ENCODE measurements at regions not wholly inside any gene's neighbourhood (a gene's known extent, or its start where the extent isn't known, plus 50 kb on each side); places are given as distances from the start of the nearest gene placed in this dataset.

DNA sequence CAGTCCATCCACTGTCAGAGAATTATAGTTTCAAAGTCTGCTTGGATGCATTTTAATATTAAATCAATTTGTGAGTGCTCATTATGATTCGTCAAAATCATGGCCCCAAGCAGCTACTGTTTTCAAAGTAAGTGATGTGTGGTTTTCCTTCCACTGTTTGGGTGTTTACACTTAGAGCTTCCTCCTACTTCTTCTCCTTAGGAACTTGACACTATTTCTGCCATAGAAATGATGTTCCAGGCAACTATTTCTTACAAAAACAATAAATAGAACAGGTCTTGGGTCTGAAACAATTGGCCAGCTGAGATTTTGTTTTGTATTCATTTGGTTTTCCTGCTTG is 132.8 kb upstream of the RAI14 start:
- no peak for DNase-seq
- TF ChIP-seq, protein P1, sequence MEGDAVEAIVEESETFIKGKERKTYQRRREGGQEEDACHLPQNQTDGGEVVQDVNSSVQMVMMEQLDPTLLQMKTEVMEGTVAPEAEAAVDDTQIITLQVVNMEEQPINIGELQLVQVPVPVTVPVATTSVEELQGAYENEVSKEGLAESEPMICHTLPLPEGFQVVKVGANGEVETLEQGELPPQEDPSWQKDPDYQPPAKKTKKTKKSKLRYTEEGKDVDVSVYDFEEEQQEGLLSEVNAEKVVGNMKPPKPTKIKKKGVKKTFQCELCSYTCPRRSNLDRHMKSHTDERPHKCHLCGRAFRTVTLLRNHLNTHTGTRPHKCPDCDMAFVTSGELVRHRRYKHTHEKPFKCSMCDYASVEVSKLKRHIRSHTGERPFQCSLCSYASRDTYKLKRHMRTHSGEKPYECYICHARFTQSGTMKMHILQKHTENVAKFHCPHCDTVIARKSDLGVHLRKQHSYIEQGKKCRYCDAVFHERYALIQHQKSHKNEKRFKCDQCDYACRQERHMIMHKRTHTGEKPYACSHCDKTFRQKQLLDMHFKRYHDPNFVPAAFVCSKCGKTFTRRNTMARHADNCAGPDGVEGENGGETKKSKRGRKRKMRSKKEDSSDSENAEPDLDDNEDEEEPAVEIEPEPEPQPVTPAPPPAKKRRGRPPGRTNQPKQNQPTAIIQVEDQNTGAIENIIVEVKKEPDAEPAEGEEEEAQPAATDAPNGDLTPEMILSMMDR (IDR thresholded peaks at IDR 0.05) = peak in 1 of 9 donors; percentile 10
- ATAC-seq = no peak
- intact Hi-C loops (cut with DNase I) = loop anchor here (1.0 to 10.0 kb wide), 9 partner anchors 36 to 375 kb away; partner anchors contain the start of genes RAI14 (in 4 of the 10) and TTC23L (in 1 of the 10)
- Histone ChIP-seq H3K36me3 (no peaks in the 10 kb centered on the region), H3K4me1 (peaks cover 0 to 39% (median 4%) of the 10 kb centered on the region in 9 donors), H3K4me3 (no peak overlapping the region), H3K27me3 (no peaks in the 10 kb centered on the region), H3K27ac (peak overlapping the region in 1 of 10 donors; percentile 7), H3K9me3 (no peaks in the 10 kb centered on the region)
- WGBS, 2 donors = 0 to 4% methylated on average over 1 of the region's 1 CpG

- peaks cover 0 to 39% (median 4%) of the 10 kb centered on the region in 9 donors for H3K4me1 ChIP-seq
- ATAC-seq = peak in 1 of 8 donors; percentile 43
- no peak for DNase-seq
- no peaks in the 10 kb centered on the region for H3K36me3 ChIP-seq
- intact Hi-C loops (cut with DNase I) = loop anchor here in 8 of 10 donors (5.0 to 10.0 kb wide), 6 partner anchors 37 to 373 kb away; partner anchors contain the start of genes RAI14 (in 4 of the 8) and TTC23L (in 1 of the 8)
- no peak overlapping the region for H3K4me3 ChIP-seq
- 92 to 98% methylated on average over 1 of the region's 1 CpG for WGBS, 2 donors
- TF ChIP-seq, protein P1 (IDR thresholded peaks at IDR 0.05) = no peak
- no peak overlapping the region for H3K27ac ChIP-seq
- no peaks in the 10 kb centered on the region for H3K27me3 ChIP-seq
- H3K9me3 ChIP-seq = no peaks in the 10 kb centered on the region
These were observed 132.0 kb upstream of the RAI14 start for GRCh38 chr5:34524123-34524522.

GRCh38 chr5:34525761-34526160 is 130.4 kb upstream of the RAI14 start:
- peak overlapping the region in 2 of 10 donors; percentile 9 to 26 for H3K27ac ChIP-seq
- H3K27me3 ChIP-seq = no peaks in the 10 kb centered on the region
- no peaks in the 10 kb centered on the region for H3K9me3 ChIP-seq
- peaks cover 0 to 33% (median 4%) of the 10 kb centered on the region in 9 donors for H3K4me1 ChIP-seq
- intact Hi-C loops (cut with DNase I) = loop anchor here in 4 of 10 donors (5.0 to 10.0 kb wide), 2 partner anchors 129 to 132 kb away; partner anchors contain the start of gene RAI14 (in 4 of the 4)
- WGBS, 2 donors = 44 to 58% methylated on average over 6 of the region's 6 CpGs
- TF ChIP-seq, protein P1 (IDR thresholded peaks at IDR 0.05) = no peak
- ATAC-seq = peak in 7 of 8 donors; percentile 40 to 82 (median 57)
- no peaks in the 10 kb centered on the region for H3K36me3 ChIP-seq
- no peak overlapping the region for H3K4me3 ChIP-seq
- peak in 1 of 2 donors; percentile 26 for DNase-seq

- peaks cover 0 to 33% (median 4%) of the 10 kb centered on the region in 9 donors for H3K4me1 ChIP-seq
- H3K36me3 ChIP-seq = no peaks in the 10 kb centered on the region
- ATAC-seq (no peak), DNase-seq (no peak)
- no peak overlapping the region for H3K27ac ChIP-seq
- TF ChIP-seq, protein P1 (IDR thresholded peaks at IDR 0.05) = no peak
- no peak overlapping the region for H3K4me3 ChIP-seq
- intact Hi-C loops (cut with DNase I) = loop anchor here in 4 of 10 donors (5.0 to 10.0 kb wide), 2 partner anchors 128 to 131 kb away; partner anchors contain the start of gene RAI14 (in 4 of the 4)
- no peaks in the 10 kb centered on the region for H3K27me3 ChIP-seq
- 53 to 57% methylated on average over 3 of the region's 3 CpGs for WGBS, 2 donors
- H3K9me3 ChIP-seq = no peaks in the 10 kb centered on the region
These were observed 129.3 kb upstream of the RAI14 start for GRCh38 chr5:34526682-34527305.

All from heart right ventricle (tissue), 16 donors.